HG02970 (cell line): ENCODE measurements at regions not wholly inside any gene's neighbourhood (a gene's known extent, or its start where the extent isn't known, plus 50 kb on each side); places are given as distances from the start of the nearest gene placed in this dataset.
A peak's percentile ranks its signal among the peaks of the same experiment; 100 is the strongest.
"Not testable (repeated sequence)": the region's sequence is repeated elsewhere in the genome, so short reads cannot be mapped to it uniquely, and the experiment has no call there.

ENCODE experiments used
- ATAC-seq: cut with Tn5 transposase; IDR thresholded peaks from one replicate; pipeline ENCODE4 v1.9.1; 2021; ENCODE audit warnings: mild to moderate bottlenecking, moderate library complexity, moderate number of reproducible peaks; ENCODE audit not compliant: unreplicated experiment, low FRiP score

DNA sequence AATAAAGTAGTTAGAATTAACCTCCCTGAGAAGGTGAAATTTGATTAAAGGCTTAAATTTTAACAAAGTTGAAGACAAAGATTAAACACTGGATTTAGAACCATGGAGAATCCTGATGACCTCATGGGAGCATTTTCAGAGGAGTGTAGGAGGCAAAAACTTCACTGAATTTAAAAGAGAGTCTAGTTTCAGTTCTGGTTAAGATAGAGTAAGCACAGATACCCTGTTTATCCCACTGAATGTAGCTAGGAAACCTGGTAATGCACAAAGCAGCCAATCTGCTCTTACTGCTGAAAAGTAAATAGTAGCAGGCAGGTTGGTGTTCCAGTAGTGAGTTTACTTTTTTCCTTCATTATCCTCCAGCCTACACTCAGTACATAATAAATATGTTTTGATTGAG is 654.9 kb upstream of the SYT4 start:
- no peak for ATAC-seq

DNA sequence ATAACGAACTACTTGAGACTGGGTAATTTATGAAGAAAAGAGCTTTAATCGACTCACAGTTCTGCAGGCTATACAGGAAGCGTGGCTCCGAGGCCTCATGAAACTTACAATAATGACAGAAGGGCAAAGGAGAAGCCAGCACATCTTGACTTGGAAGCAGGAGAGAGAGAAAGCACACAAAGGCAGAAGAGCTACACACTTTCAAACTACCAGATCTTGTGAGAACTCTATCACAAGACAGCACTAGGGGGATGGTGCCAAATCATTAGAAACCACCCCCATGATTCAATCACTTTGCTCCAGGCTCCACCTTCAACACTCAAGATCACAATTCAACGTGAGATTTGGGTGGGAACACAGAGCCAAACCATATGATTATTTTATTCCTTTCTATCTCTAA is 655.9 kb upstream of the SYT4 start:
- ATAC-seq: no peak

DNA sequence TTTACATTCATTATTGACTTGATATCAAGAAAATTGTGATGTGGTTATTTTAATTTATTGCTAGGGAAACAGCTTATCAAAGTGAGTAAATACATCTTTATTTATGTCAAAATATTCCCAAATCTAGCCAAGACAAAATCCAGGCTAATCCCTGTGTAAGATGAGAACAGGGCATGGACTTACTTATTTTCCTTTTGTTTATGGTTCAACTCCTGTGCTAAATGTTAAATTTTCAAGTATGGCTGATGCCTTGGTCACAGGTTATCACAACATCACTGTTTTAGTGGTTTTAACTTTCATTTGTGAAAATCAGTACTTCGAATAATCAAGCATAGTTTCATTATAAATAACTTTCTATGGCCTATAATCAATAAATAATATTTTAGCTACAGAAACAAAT is 657.0 kb upstream of the SYT4 start:
- ATAC-seq: no peak

DNA sequence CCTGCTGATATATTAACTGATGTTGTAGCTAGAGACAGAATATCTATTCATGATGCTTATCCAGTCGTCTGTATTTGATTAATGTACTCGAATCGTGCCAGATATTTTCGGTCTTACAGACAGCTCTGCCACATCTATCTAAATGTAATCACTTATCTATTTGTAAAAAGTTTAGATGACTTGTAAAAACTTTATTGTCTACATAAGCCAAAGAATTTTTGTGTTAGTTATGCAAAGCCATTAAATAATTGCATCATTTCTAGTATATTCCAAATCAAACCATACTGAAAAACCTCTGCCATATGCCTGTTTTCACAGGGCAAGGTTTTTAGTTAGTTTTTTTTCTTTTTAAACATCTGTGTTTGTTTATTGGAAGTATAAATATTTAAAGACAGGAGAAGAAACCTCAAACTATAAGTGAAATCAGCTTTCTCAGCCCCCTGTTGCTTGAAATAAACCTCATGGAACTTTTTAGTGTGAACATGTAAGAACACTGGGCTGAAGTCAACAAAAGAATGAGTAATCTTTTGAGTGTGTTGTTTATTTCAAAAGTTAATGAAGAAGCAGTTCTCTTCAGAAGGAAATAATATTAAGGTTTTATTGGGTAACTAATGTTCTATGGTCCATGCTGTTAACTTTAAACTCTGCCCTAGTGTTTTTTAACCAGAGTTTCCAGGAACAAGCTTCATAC is 657.6 kb upstream of the SYT4 start:
- ATAC-seq: no peak

- no peak for ATAC-seq
These were observed 658.9 kb upstream of the SYT4 start for GRCh38 chr18:43936176-43936575.

DNA sequence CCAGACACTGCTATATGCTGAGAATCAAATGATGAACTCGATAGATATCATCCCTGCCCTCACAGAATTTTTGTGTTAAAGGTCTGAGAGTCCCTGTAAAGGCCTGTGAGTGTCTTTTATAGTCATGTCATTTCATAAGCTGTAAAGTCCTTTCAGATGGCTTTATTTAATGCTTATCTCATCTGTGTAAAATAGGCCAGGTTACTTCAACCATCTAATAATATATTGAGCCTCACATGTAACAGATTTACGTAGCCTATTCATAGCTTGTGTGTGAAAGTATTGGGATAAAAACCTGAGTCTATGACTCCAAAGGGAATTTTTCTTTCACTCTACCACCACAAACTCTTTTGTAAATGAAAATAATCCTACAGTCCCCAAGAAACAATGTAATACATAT is 672.0 kb upstream of the SYT4 start:
- ATAC-seq: no peak

GRCh38 chr18:43950062-43950461 is 672.8 kb upstream of the SYT4 start:
- ATAC-seq: no peak

DNA sequence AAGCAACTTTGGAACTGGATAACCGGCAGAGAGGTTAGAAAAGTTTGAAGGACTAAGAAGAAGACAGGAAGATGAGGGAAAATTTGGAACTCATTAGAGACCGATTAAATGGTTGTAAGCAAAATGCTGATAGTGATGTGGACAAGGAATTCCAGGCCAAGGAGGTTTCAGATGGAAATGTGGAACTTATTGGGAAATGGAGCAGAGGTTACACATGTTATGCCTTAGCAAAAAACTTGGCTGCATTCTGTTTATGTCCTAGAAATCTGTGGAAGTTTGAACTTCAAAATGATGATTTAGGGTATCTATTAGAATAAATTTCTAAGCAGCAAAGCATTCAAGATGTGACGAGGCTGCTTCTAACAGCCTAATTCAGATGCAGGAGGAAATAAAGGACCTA is 675.1 kb upstream of the SYT4 start:
- ATAC-seq: no peak

DNA sequence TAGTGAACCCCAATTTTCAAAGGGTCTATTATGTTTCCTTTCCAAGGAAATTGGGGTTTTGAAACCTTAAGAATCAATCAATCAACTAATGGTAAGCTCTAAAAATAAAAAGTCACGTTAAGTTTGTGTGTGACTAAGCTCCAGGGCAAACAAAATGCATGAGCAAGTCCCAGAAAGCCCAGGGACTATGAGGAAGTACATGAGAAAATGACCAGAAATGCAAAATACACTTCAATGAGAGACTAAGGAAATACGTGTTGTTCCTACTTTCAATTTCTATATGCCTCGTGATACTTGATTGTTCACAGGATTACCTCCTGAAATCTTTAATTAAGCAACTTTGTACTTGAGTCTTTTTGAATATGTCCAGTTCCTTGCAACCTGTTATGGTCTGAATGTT is 684.4 kb upstream of the SYT4 start:
- ATAC-seq: no peak

GRCh38 chr18:43964666-43965065 is 687.4 kb upstream of the SYT4 start:
- no peak for ATAC-seq

DNA sequence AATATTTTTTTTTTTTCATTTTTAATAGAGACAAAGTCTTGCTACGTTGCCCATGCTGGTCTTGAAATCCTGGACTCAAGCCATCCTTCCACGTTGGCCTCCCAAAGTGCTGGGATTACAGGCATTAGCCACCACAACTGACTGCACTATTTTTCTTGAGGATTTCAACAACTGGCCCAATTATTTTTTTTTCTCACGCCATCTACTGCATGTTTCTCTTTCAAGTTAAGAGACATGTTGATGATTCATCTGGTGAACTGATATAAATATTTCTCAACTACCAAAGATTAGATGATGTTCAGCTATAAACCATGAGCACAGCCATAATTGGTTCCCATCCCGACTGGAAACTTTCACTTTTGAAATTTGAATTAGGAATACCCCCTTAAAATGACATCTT is 688.4 kb upstream of the SYT4 start:
- ATAC-seq: no peak

- no peak for ATAC-seq
These were observed 693.4 kb upstream of the SYT4 start for GRCh38 chr18:43970656-43971055.

DNA sequence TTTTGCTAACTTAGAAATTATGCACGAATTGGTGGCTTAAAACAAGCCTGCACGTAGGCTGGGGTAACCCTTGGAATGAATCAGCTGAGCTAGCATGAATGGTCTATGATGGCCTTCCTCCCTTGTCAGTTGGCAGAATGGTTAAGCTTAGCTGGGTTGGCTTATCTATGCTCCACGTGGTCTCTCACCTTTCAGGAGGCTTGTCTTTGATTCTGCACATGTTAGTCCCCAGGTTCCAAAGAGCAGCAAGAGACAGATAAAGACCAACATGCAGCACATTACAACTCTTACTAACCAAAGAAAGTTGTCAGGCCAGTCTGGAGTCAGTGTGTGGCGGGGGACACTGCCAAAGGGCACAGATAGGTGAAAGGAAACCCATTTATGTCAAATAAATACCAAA is 700.9 kb upstream of the SYT4 start:
- ATAC-seq: no peak

- no peak for ATAC-seq
These were observed 698.1 kb upstream of the SETBP1 start for GRCh38 chr18:43982582-43982981.

DNA sequence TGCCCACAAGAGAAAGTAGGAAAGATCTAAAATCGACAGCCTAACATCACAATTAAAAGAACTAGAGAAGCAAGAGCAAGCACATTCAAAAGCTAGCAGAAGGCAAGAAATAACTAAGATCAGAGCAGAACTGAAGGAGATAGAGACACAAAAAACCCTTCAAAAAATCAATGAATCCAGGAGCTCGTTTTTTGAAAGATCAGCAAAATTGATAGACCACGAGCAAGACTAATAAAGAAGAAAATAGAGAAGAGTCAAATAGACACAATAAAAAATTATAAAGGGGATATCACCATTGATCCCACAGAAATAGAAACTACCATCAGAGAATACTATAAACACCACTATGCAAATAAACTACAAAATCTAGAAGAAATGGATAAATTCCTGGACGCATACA is 693.6 kb upstream of the SETBP1 start:
- ATAC-seq: not testable (repeated sequence)

- no peak for ATAC-seq
These were observed 687.9 kb upstream of the SETBP1 start for GRCh38 chr18:43992741-43993140.

GRCh38 chr18:43994381-43994780 is 686.3 kb upstream of the SETBP1 start:
- ATAC-seq: no peak

DNA sequence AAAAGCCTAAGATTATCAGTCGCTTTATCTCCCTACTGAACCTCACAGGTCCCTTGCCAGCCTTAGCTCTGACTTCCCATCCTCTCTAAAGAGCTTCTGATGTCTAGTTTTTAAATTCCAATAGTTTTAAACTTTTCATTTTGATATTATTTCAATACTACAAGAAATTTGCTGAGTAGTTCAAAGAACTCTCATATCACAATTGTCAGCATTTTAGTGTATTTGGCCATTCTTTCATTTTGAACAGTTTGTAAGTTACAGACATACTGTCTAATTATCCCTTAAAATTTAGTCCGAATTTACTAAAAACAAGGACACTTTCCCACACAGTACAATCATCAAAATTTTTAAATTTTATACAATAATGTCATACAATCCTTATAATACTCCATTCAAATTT is 666.8 kb upstream of the SETBP1 start:
- no peak for ATAC-seq

- no peak for ATAC-seq
These were observed 655.3 kb upstream of the SETBP1 start for GRCh38 chr18:44025421-44025820.

- ATAC-seq: no peak
These were observed 652.6 kb upstream of the SETBP1 start for GRCh38 chr18:44028109-44028508.

DNA sequence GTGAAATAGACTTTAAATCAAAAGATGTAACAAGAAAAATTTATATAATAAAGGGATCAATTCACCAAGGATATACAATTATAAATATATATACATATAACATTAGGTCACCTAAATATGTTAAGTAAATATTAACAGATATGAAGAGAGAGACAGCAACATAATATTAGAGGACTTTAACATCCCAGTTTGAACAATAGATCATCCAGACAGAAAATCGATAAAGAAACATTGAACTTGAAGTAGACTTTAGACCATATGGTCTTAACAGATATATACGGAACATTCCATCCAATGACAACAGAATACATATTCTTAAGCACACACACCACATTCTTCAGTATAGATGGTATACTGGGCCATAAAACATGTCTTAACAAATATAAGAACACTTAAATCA is 649.6 kb upstream of the SETBP1 start:
- ATAC-seq: no peak

- ATAC-seq: peak; percentile 59
These were observed 647.5 kb upstream of the SETBP1 start for GRCh38 chr18:44033144-44033701.

GRCh38 chr18:44035554-44035953 is 645.1 kb upstream of the SETBP1 start:
- no peak for ATAC-seq
